Ascending aorta (tissue), 2 donors: ENCODE measurements at regions not wholly inside any gene's neighbourhood (a gene's known extent, or its start where the extent isn't known, plus 50 kb on each side); places are given as distances from the start of the nearest gene placed in this dataset.
"Not testable (repeated sequence)": the region's sequence is repeated elsewhere in the genome, so short reads cannot be mapped to it uniquely, and the experiment has no call there.

Experiments used
- DNase-seq, 2 donors: peaks; one replicate each; pipeline ENCODE4 v3.0.0-alpha.2; 2019; ENCODE audit warnings: low spot score in 2 of 2
- H3K27ac ChIP-seq, 2 donors: fragments of 200-600 bp; sonication (generic); one replicate each; pipeline ENCODE4 v1.5.1; 2016 to 2017; ENCODE audit warnings: mild to moderate bottlenecking in 1 of 2
- H3K27me3 ChIP-seq: fragments of 200-600 bp; sonication (generic); one replicate; pipeline ENCODE4 v1.5.1; 2017
- H3K36me3 ChIP-seq, 2 donors: fragments of 200-600 bp; sonication (generic); one replicate each; pipeline ENCODE4 v1.5.1; 2016
- H3K4me1 ChIP-seq, 2 donors: fragments of 200-600 bp; sonication (generic); one replicate each; pipeline ENCODE4 v1.5.1; 2016 to 2017; ENCODE audit warnings: mild to moderate bottlenecking in 1 of 2
- H3K4me3 ChIP-seq, 2 donors: fragments of 200-600 bp; sonication (generic); one replicate each; pipeline ENCODE4 v1.5.1; 2016 to 2017; ENCODE audit warnings: mild to moderate bottlenecking in 1 of 2
- H3K9me3 ChIP-seq, 2 donors: fragments of 200-600 bp; sonication (generic); one replicate each; pipeline ENCODE4 v1.5.1; 2016
- intact Hi-C: fragments of 100-400 bp; cut with DNase I; formaldehyde crosslinking; loops from one replicate; pipeline ENCODE4 v1.15.1; 2023
- TF ChIP-seq, protein P1 (sequence below), 3 experiments: fragments of 200-600 bp in 2 of 3; fragments of 450-650 bp in 1 of 3; sonication (generic) in 2 of 3; IDR thresholded peaks; one replicate each; pipeline ENCODE4 v1.5.1; 2016 to 2019; ENCODE audit warnings: antibody characterized with exemption in 3 of 3, mild to moderate bottlenecking in 1 of 3, moderate library complexity in 1 of 3

DNA sequence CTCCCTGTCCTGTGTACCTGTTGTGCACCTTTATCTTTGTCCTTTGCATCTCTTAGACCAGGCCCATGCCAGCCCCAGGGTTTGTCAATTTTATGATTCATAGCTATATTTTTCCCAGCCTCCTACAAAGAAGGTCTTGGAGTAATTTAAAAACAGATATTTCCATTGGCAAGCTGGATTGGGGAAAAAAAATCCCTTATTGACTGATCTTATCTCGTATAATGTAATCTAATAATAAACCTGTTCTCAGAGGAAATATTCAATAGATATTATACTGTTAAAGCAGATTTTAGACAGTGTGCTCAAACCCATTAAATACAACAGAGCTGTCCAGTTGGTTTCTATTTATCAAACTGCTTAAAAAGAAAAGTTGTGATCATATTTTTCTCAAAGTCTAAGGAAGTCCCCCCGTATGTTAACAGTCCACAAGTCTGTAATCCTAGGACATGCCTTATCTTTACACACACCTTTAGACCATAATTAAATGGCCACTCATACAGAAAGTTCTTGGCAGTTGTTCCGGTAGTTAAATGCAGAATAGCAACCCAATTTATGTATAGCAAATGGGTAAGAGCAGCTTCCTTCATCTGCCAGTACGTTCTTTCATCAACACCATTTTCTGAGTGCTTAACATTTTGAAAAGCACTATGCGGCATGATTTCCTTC is 700.9 kb upstream of the NR2F2 start:
- Histone ChIP-seq H3K27ac (no peak overlapping the region), H3K36me3 (no peaks in the 10 kb centered on the region), H3K4me3 (no peak overlapping the region), H3K27me3 (no peaks in the 10 kb centered on the region), H3K4me1 (no peaks in the 10 kb centered on the region), H3K9me3 (no peaks in the 10 kb centered on the region)
- intact Hi-C loops, result loop anchor here (10.0 kb wide), 1 partner anchor 955 kb away; no protein-coding TSS in a partner anchor
- DNase-seq, result no peak
- TF ChIP-seq, protein P1, sequence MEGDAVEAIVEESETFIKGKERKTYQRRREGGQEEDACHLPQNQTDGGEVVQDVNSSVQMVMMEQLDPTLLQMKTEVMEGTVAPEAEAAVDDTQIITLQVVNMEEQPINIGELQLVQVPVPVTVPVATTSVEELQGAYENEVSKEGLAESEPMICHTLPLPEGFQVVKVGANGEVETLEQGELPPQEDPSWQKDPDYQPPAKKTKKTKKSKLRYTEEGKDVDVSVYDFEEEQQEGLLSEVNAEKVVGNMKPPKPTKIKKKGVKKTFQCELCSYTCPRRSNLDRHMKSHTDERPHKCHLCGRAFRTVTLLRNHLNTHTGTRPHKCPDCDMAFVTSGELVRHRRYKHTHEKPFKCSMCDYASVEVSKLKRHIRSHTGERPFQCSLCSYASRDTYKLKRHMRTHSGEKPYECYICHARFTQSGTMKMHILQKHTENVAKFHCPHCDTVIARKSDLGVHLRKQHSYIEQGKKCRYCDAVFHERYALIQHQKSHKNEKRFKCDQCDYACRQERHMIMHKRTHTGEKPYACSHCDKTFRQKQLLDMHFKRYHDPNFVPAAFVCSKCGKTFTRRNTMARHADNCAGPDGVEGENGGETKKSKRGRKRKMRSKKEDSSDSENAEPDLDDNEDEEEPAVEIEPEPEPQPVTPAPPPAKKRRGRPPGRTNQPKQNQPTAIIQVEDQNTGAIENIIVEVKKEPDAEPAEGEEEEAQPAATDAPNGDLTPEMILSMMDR (IDR thresholded peaks at IDR 0.05), result no peak

DNA sequence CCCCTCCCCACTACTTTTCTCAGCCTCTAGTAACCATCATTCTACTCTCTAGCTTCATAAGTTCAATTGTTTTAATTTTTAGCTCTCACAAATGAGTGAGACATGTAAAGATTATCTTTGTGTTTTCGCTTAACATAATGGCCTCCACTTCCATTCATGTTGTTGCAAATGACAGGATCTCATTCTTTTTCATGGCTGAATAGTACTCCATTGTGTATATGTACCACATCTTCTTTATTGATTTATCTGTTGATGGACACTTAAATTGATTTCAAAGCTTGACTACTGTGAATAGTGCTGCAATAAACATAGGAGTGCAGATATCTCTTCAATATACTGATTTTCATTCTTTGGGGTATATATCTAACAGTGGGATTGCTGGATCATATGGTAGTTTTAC is 699.8 kb upstream of the NR2F2 start:
- no peak for DNase-seq
- TF ChIP-seq, protein P1 (IDR thresholded peaks at IDR 0.05), result no peak
- intact Hi-C loops, result no loop called here

DNA sequence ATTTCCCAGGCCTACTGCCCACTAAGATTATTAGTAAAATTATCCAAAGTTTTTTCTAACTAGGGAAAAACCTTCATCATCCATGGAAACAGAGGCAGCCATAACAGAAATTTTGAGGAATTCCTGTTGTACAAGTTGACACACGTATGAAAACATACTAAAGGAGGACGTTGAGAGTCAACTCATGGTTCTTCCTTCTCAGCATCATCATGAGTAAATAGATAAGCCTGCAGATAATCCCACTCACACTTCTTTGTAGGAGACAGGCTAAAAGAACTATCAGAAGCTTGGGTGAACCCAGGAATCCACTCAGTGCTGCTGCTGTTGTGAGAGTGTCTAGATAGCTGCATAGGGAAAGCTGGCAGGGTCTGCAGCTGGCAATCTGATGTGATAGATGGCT is 694.8 kb upstream of the NR2F2 start:
- Histone ChIP-seq H3K27me3 (no peaks in the 10 kb centered on the region), H3K4me1 (no peaks in the 10 kb centered on the region), H3K36me3 (no peaks in the 10 kb centered on the region), H3K4me3 (no peak overlapping the region), H3K9me3 (no peaks in the 10 kb centered on the region), H3K27ac (no peak overlapping the region)
- intact Hi-C loops, result no loop called here
- no peak for DNase-seq
- TF ChIP-seq, protein P1 (IDR thresholded peaks at IDR 0.05), result no peak

More for the DNA sequence above, 699.8 kb upstream of the NR2F2 start:
- H3K36me3 ChIP-seq, result no peaks in the 10 kb centered on the region
- H3K4me1 ChIP-seq, result no peaks in the 10 kb centered on the region
- H3K27me3 ChIP-seq, result no peaks in the 10 kb centered on the region
- H3K9me3 ChIP-seq, result no peaks in the 10 kb centered on the region
- H3K27ac ChIP-seq, result no peak overlapping the region
- H3K4me3 ChIP-seq, result no peak overlapping the region

DNA sequence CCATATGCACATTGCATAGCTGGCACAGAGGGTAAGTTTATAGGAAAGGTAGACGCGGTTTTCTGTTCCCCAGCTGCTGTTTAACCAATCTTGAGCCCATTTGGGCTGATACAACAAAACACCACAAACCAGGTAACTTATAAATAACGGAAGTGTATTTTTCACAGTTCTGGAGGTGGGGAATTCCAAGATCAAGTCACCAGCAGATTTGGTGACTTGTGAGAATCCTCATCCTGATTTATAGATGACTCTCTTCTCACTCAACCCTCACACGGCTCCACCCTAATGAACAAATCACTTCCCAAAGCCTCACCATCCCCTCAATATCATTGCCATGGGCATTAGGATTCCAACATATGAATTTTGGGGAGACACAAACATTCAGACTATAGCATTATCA is 694.4 kb upstream of the NR2F2 start:
- DNase-seq, result no peak
- Histone ChIP-seq H3K4me1 (no peaks in the 10 kb centered on the region), H3K36me3 (no peaks in the 10 kb centered on the region), H3K27ac (no peak overlapping the region), H3K9me3 (no peaks in the 10 kb centered on the region), H3K4me3 (no peak overlapping the region), H3K27me3 (no peaks in the 10 kb centered on the region)
- TF ChIP-seq, protein P1 (IDR thresholded peaks at IDR 0.05), result no peak
- intact Hi-C loops, result no loop called here

DNA sequence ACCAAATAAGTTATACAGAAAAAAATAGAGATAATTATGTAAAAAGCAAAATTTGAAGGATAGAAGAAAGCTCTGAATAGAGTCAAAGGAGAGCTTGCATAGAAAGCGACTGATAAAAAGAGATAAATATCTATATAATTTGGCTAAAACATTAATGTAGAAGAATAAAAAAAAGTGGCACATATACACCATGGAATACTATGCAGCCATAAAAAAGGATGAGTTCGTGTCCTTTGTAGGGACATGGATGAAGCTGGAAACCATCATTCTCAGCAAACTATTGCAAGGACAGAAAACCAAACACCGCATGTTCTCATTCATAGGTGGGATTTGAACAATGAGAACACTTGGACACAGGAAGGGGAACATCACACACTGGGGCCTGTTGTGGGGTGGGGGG is 693.3 kb upstream of the NR2F2 start:
- intact Hi-C loops, H3K36me3 ChIP-seq, H3K27me3 ChIP-seq, H3K27ac ChIP-seq, H3K4me1 ChIP-seq, DNase-seq, H3K4me3 ChIP-seq, H3K9me3 ChIP-seq: not testable (repeated sequence)

DNA sequence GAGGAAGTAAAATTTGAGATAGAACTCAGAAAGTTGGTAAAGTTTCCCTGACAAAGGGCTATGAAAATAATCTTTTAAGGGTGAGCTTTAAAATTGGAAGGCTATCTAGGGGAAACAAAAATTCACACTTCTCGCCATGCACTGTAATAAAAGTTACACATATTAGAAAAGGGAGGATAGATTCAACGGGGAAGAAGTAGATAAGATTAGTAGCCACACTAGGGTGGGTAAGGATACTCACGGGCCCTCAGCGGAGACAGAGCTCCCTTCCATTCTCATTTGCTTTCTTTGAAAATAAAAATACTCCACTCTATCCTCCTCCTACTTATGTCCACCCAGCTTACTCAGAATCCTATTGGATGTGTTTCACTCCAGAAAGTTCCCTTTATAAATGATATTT is 691.3 kb upstream of the NR2F2 start:
- Histone ChIP-seq H3K9me3 (no peaks in the 10 kb centered on the region), H3K36me3 (no peaks in the 10 kb centered on the region), H3K27me3 (no peaks in the 10 kb centered on the region), H3K4me3 (no peak overlapping the region), H3K27ac (no peak overlapping the region), H3K4me1 (no peaks in the 10 kb centered on the region)
- intact Hi-C loops, result no loop called here
- TF ChIP-seq, protein P1 (IDR thresholded peaks at IDR 0.05), result no peak
- DNase-seq, result no peak
